GM10248 (cell line): ENCODE measurements at regions not wholly inside any gene's neighbourhood (a gene's known extent, or its start where the extent isn't known, plus 50 kb on each side); places are given as distances from the start of the nearest gene placed in this dataset.
"Not testable (repeated sequence)": the region's sequence is repeated elsewhere in the genome, so short reads cannot be mapped to it uniquely, and the experiment has no call there.

ENCODE experiments used
- CTCF ChIA-PET: fragments of 300-600 bp; sonication (Branson Sonifier 250); formaldehyde crosslinking; extraction: SDS; loops from one replicate; lab custom pipeline; 2021; ENCODE audit warnings: antibody characterized with exemption; lab: Yijun Ruan, JAX
- POLR2A ChIA-PET: fragments of 350-650 bp; sonication (Branson Sonifier 250); formaldehyde crosslinking; extraction: SDS; loops from one replicate; lab custom pipeline; 2020; ENCODE audit warnings: antibody characterized with exemption; lab: Yijun Ruan, JAX
- DNase-seq: peaks from one replicate; pipeline ENCODE4 v3.0.0; 2012; ENCODE audit errors: extremely low spot score
- CTCF ChIP-seq: IDR thresholded peaks from 2 replicates; pipeline ENCODE4 v1.5.1; 2012; ENCODE audit warnings: mild to moderate bottlenecking, low read depth; ENCODE audit errors: extremely low read depth, missing control alignments, control extremely low read depth

DNA sequence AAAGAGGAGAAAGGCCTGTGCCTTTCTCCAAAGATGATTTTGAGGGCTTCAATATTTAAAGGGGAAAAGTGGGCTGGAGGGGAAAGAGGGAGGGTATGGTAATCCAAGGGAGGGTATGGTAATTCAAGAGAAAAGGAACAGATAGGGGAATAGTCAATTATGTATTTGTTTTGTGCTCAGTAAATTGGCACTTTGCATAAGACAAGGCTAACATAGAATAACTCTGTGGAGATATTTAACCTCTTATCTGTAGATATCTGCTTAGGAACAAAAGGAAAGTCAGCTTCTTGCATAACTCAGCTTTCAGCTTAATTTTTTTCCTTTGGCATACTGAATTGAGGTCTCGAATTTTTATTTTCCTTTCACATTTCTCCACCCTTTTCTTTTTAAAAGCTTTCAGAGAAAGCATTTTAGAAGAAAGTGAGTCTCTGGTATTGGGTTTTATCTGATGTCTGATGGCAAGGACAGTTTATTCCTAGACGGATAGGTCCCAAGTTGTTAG is 119.9 kb upstream of the F3 start:
- ChIA-PET CTCF (no interaction called here), POLR2A (no interaction called here)
- no peak for DNase-seq
- no peak for TF ChIP-seq CTCF

- DNase-seq = no peak
- ChIA-PET POLR2A (no interaction called here), CTCF (no interaction called here)
- no peak for TF ChIP-seq CTCF
Observed at GRCh38 chr1:94660994-94661393, 119.4 kb upstream of the F3 start.

GRCh38 chr1:94660258-94660657 is 118.7 kb upstream of the F3 start:
- no peak for TF ChIP-seq CTCF
- POLR2A ChIA-PET = no interaction called here
- DNase-seq = no peak
- CTCF ChIA-PET = no interaction called here

DNA sequence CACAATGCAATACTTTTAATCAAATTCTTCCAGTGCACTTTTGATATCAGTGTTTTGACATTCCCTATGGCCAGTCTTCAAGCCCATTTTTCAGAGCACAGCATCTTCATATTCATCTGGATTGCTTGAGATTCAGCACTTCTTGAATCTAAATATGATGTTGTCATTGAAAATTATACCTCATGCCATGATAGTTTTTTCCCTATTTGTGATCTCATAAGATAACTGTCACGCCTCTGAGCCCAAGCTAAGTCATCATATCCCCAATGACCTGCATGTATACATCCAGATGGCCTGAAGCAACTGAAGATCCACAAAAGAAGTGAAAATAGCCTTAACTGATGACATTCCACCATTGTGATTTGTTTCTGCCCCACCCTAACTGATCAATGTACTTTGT is 117.6 kb upstream of the F3 start:
- CTCF ChIA-PET, DNase-seq, POLR2A ChIA-PET: not testable (repeated sequence)

GRCh38 chr1:94658221-94658620 is 116.7 kb upstream of the F3 start:
- TF ChIP-seq CTCF = no peak
- ChIA-PET POLR2A (no interaction called here), CTCF (no interaction called here)
- DNase-seq = no peak

DNA sequence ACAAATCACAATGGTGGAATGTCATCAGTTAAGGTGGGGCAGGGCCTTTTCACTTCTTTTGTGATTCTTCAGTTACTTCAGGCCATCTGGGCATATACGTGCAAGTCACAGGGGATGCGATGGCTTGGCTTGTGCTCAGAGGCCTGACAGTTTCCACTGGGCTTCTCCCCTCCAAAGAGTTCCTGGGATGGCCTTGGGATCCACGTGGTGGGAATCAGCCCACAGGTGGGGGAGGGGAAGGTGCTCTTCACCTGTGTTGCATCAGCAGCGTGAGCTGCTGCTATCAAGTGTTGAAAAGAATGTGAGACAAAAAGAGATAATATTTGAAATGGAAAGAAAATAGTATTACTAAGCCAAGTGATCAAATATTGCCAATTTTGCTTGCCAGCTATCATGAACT is 116.2 kb upstream of the F3 start:
- CTCF ChIA-PET = not testable (repeated sequence)

GRCh38 chr1:94656967-94657366 is 115.4 kb upstream of the F3 start:
- CTCF ChIA-PET = no interaction called here
- POLR2A ChIA-PET = no interaction called here
- TF ChIP-seq CTCF = no peak

More for the DNA sequence above, 116.2 kb upstream of the F3 start:
- DNase-seq, POLR2A ChIA-PET: not testable (repeated sequence)

GRCh38 chr1:94654919-94655318 is 113.4 kb upstream of the F3 start:
- CTCF ChIA-PET = interaction anchor here (0.8 to 2.7 kb wide), 2 partner anchors 11 to 152 kb away, joined by 3 to 11 read pairs; no protein-coding TSS in a partner anchor
- POLR2A ChIA-PET = no interaction called here
- no peak for DNase-seq
- no peak for TF ChIP-seq CTCF

More at GRCh38 chr1:94656967-94657366, 115.4 kb upstream of the F3 start:
- DNase-seq = no peak
